DOHH2 (cell line): ENCODE measurements at regions not wholly inside any gene's neighbourhood (a gene's known extent, or its start where the extent isn't known, plus 50 kb on each side); places are given as distances from the start of the nearest gene placed in this dataset.
A peak's percentile ranks its signal among the peaks of the same experiment; 100 is the strongest.

Experiments used
- EZH2phosphoT487 ChIP-seq: fragments of 200-600 bp; sonication (generic); IDR thresholded peaks from 2 replicates; pipeline ENCODE4 v1.6.1; 2017; ENCODE audit warnings: borderline replicate concordance, mild to moderate bottlenecking, antibody characterized with exemption, low read length, moderate library complexity, mixed read lengths
- TF ChIP-seq, protein P1 (sequence below): fragments of 200-600 bp; sonication (generic); IDR thresholded peaks from one replicate; pipeline ENCODE4 v1.5.1; 2014; ENCODE audit warnings: antibody characterized with exemption, mild to moderate bottlenecking, low read depth, low read length; ENCODE audit not compliant: poor library complexity, severe bottlenecking

DNA sequence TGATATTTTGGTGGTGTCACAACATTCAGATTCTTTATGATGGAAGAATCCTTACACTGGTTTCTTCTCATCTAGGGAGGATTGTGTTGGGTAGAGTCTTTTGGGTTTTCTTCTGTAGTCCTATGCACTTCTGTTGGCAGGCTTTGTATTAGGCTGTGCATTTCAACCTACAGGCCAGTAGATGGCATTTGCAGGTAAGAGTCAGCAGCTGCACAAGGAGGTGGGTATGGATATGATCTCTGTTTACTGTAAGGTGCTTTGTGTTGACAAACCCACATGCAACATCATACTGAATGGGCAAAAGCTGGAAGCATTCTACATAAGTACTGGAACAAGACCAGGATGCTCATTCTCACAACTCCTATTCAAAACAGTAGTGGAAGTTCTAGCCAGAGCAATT is 656.8 kb downstream of the METTL4 start:
- TF ChIP-seq, protein P1, sequence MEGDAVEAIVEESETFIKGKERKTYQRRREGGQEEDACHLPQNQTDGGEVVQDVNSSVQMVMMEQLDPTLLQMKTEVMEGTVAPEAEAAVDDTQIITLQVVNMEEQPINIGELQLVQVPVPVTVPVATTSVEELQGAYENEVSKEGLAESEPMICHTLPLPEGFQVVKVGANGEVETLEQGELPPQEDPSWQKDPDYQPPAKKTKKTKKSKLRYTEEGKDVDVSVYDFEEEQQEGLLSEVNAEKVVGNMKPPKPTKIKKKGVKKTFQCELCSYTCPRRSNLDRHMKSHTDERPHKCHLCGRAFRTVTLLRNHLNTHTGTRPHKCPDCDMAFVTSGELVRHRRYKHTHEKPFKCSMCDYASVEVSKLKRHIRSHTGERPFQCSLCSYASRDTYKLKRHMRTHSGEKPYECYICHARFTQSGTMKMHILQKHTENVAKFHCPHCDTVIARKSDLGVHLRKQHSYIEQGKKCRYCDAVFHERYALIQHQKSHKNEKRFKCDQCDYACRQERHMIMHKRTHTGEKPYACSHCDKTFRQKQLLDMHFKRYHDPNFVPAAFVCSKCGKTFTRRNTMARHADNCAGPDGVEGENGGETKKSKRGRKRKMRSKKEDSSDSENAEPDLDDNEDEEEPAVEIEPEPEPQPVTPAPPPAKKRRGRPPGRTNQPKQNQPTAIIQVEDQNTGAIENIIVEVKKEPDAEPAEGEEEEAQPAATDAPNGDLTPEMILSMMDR: peak; percentile 62
- no peak for TF ChIP-seq EZH2phosphoT487
